Stimulated activated naive CD4-positive, alpha-beta T cell (primary cell): ENCODE measurements at regions not wholly inside any gene's neighbourhood (a gene's known extent, or its start where the extent isn't known, plus 50 kb on each side); places are given as distances from the start of the nearest gene placed in this dataset.
A peak's percentile ranks its signal among the peaks of the same experiment; 100 is the strongest.

Experiments
- DNase-seq, 6 experiments: peaks; one replicate each; lab custom pipeline; 2025; lab: John Stamatoyannopoulos, UW

DNA sequence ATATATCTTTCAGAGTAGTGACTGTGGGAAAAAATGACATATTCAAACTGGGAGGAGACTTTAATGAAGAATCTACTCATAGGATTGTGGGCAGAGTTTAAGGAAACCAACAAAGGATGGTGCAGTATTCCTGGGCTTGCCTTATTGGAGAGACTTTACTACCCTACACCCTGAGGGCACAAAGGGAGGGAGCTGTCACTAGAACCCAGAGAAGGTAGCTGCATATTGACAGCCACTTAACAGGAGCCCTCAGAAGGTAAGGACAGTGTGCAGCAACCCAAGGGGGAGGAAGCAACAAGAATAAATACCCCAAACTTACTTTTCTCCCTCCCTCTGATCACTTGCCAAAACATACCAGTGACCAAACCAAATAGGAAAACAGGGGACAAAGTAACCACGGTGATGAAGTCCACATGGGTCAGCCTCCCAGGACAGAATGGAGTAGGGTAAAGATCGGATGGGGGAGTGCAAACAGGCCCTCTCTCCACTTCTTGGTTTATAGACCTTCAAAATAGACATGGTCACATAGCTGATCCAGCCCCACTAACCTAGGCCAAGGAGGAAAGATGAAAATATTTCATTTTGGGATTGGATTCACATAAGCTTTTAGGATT, 121.8 kb upstream of the SESN3 start:
- DNase-seq, result no peak

DNA sequence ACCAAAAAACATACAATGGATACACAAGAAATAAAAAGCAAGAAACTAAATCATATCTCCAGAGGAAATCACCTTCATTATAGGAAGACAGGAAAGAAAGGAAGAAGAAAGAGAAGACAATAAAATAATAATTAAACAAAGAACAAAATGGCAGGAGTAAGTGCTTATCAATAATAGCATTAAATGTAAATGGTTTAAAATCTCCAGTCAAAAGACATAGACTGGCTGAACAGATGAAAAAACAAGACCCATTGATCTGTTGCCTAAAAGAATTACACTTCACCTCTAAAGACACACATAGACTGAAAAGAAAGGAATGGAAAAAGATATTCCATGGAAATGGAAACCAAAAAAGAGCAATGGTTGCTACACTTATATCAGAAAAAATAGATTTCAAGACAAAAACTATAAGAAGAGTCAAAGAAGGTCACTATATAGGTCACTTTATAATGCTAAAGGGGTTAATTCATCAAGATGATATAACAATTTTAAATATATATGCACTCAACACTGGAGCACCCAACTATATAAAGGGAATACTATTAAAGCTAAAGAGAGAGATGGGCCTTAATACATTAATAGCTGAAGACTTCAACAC, 118.4 kb upstream of the SESN3 start:
- DNase-seq, result no peak

DNA sequence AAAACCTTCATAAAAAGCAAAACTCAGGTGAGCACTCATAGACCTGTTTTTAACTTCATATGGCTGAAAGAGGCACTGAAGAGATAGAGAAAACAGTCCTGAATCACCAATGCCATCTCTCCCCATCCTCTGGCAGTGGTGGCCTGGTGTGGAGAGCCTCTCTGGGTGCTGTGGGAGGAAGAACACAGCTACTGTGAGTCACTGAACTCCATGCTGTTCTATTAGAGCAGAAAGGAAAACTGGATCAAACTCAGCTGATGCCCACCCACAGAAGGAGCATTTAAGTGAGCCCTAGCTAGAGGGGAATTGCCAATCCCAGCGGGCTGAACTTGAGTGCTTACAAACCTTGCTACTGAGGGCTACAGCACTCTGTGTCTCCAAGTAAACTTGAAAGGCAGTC, 115.3 kb upstream of the SESN3 start:
- no peak for DNase-seq

DNA sequence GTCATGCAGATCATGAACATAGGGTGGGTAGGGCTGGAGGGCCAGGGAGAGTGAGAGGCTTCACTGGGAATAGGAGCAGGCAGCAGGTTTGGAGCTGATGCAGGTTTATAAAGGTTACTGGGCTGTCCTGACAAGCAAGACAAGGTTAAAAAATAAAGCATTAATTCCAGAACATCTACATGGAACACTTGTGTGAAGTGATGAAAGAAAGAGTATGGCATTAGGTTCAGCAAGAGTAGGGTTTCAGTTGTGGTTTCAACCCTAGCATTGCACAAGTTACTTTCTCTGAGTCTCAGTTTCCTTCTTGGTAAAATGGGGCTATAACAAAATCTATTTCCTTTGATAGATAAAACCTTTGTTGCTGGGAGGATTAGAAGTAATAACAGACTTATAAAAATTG, 114.6 kb upstream of the SESN3 start:
- no peak for DNase-seq

DNA sequence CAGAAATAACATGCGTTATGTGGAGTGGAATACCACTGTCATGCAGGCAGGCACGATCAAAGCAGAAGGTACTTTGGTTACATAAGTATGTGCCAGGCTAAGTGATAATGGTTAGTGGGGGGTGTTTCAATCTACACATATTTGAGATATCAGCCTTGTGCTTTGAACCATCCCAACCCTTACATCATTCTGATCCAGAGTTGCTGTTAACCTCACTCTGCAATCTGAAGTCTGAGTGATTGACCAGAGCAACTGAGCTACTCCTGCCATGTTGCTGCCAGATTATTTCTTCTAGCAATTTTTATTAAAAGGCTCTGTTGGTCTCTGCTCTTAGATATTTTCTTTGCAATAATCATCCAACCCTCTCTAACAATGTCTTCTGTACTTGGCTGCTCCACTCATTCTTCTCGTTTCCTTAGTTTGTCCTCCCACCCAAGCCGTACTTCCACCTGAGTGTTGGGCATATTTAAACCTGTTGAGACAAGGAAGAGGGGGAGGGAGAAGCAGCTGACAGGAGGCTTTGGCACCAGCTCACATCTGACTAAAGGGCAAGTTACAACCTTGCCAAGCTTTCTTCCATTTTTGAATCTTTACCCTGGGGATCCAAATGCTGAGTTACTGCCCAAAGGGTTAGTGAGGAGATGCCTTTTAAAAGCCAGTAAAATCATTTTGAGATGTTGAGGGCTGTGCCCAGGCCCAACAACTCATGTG, 114.1 kb upstream of the SESN3 start:
- DNase-seq, result no peak

DNA sequence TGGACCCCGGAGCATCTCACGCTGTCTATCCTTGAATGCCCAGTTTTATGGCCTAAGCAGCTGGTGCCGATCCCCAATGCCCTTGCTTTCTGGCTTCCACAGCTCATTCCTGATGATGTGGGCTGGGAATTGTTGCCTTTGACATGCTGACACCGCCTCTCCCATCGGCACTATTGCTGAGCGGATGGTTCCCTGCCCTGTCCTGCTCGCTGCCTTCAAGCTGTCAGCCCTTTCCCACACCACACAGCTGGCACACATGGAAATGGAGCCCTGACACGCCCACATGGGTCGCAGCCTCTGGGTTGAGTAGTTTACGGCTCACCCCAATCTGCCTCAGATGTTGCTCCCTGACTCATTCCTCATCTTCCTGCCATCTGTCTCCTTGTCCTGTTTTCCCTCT, 110.2 kb upstream of the SESN3 start:
- no peak for DNase-seq

DNA sequence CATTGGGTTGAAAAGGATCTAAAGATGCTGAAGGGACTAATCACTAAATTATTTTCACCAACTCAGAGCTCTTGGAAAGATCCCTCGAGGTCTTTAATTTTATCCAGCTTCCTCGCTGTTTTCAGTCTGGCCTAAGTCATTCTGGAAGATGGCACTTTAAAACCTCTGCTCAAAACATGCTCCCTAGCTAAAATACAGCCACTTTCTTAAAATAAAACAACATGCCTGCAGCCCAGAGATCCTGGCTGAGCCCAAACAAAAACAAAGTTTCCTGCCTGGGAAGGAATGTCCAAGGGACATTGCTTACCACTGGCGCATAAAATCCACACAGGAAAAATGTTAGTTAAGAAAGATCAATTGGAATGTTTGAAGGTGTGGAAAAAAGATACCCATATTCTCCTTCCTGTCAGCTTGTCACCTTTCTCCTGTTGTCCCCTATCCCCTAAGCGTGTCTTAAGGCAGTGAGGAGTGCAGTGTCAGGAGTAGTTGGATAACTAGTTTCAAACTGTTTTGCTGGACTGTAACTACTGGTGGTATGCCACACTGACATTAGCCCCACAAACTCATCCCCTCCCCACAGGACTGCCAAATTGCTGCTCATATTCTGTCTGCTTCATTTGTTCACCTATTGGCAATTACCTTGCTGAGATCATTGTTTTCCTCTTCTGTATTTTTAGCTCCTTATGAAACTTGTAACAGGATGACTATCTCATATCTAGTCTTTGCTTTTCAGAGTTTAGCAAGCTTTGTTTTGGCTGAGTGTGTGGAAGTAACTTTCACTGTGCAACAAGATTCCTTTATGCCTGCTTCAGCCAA, 108.3 kb upstream of the SESN3 start:
- no peak for DNase-seq

DNA sequence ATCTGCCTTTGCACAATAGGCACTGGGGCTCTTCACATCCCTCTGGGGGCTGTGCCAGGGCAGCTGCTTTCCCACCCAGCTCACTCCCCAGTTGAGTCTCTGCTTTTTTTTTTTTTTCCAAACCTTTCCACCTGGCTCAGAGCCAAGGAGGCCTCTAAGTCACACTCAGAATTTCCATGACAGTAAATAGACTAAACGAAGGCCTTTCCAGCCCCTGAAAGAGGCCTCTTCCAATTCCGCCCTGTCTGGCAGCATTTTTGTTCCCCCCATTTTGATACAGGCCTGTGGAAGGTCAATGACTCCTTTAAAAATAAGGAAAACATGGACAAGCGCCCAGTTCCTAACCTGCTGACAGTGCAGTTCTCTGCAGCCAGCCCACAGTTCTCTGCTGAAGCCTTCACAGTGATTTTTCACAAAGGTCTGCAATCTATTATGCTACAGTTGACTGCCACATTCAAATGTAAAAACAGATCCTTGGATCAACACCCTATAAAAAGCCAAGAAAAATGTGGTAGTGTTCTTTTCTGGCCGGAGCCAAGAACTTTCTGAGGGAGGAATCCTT, 107.5 kb upstream of the SESN3 start:
- DNase-seq, result no peak

DNA sequence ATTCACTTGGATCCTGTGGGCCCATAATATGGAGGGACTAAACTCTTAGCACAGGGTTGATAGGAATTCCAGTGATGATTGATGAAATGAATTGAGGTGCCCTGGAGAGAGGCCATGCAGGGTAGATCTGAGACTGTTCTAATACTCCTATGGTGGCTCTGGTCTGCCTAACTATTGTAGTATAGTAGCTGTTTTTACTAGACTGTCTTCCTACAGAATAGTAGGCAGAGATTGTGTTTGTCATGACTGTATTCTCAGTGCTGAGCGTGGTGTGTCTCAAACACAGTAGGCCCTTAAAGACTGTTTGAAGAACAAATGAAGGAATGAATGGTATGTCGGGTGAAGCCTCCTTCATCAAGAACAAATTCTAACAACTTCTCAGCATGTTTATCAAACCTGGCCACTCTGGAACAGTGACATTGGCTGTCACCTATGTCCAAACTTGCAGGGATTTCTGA, 107.0 kb upstream of the SESN3 start:
- DNase-seq, result no peak

DNA sequence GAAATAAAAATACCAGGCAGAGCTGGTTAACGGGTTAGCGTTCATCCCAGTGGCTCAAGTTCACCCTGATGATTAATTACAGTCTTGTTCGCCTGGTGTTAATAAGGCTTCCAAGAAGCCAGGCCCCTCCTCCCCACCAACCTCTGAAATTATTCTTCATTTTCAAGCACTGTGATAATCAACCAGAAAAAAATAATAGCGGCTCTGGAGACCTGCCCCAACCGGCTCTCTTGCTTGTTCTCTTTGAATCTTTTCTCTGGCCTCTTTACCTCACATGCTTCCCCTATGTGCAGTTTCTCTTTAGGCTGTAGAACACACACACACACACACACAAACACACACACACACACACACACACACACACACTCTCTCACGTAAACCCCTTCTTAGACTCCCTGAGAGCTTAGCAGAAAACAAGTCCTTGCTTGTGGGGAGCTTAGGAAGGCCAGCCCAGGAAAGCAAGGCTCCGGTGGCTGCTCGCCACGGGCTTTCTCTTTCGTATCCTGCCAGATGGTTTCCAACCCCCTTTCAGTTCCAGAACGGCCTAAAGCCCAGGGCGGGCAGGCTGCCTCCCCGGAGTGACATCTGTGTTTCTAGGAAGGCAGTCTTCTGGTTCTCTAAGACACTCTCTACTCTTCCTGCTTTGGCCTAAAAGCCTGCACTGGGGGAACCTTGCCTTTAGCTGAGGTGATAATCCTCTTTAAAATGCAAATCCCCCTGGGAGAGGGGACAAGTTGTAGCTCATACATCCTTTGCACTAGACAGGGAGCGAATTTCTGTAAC, 106.4 kb upstream of the SESN3 start:
- peak in 4 of 6 experiments; percentile 3 to 50 (median 28) for DNase-seq

DNA sequence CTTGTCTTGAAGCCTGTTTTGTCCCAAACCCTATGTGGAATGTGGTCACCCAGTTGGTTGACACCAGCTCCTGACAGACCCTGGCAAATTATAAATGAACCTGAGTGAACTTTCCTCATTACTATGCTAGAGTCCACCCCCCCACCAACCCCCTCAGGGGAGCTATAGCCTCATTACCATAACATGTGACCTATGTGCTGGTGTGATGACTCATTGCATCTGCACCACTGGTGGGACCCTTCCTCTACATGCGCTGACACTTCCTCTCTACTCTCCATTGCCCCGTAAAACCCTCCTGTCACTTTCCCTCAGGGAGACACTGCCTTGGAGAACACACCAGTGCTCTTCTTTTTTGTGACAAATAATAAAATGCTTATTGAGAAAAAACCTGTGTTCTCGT, 105.0 kb upstream of the SESN3 start:
- no peak for DNase-seq

DNA sequence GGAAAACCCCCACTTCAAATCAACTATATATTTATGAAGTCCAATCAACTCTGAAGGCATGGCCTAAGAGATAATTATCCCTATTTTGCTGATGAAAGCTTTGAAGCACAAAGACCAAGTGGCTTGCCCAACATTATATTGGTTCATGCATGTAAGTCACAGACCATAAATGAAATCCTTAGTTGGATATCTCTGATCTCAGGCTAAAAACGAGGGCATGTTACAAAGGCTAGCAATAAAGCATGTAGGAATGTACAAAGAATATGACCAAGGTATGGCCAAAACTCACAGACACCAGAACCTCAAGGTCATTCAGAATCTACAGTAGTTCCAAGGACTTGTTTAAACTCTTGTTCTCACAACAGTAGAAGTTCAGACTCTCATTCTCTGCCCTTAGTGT, 100.2 kb upstream of the SESN3 start:
- no peak for DNase-seq

DNA sequence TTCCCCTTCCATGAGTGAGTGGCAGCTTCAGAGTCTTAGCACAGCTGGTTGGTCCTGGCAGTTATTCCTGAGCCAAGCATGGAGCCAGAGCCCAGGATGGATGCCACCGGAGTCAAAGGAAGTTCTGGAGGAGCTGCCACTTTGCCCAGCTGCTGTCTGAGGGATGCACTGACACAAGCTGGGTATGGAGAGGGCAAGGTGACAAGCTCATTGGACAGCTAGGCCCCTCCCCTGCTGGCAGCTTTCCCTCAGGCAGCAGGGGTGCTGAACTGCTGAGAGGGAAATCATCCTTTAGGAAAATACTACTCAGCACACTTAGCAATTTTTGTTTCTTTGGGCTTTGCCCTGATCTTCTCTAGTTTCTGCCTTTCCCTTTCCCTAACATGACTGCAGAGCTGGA, 99.3 kb upstream of the SESN3 start:
- DNase-seq, result no peak

DNA sequence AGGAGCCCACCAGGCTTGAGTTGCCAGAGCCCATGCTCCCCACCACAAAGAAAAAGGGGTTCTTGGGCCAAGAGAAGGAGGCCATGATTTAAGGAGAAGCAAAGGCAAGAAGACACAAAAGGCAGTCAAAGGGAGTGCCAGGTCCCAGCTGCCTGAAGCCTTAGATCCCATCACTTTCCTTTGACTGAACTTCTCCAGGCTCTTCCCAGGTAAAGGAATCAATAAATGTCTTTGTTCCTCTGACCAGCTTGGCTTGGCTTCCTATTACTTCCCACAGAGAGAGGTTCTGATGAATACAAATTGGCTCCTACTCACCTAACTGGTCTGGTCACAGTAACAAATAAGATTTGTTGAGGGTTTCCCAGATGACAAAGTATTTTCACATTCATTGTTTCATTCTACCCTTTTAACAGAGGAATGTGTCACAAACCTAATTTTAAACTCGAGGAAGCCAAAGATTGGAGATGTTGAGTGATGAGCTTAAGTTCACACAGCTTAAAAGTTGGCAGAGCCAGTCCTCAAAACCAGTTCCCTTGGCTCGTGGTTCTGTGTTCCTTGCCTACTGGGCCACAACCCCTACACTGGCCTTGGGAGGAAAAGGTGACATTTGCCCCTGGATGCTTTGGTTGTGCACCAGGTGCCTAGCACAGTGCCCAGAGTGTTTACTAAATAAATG, 96.4 kb upstream of the SESN3 start:
- no peak for DNase-seq

DNA sequence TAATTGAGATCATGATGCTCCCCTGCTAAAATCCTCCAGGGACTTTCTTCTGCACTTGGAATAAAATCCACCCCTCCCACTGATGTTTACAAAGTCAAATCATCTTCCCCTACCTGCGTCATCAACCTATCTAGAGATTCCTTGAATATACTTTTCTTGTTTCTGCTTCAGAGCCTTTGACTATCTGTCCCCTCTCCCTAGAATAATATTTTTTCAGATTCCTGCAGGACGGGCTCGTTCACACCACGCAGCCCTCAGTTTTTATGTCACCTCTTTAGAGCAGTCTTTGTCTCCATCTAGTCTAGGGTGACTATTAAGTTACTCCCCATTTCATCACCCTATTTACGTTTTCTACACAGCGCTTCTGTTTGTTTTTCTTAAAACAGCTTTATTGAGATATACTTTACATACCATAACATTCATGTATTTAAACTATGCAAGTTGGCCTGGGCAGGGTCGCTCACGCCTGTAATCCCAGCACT, 94.8 kb upstream of the SESN3 start:
- DNase-seq, result no peak

DNA sequence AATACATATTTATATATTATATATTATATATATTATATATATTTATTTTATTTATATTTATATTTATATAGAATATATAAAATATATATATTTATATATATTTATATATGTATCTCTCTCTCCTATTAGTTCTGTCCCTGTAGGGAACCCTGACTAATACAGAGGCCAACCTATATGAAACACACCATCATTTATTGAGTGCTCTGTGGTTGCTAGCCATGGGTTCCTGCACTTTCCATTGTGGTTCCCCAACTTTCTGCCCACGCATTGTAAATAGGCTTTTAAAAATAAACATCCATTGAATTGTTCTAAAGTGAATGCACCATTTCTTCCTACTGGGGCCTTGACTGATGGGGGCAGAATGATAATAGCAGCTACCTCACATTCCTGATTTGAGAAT, 93.8 kb upstream of the SESN3 start:
- DNase-seq, result no peak

DNA sequence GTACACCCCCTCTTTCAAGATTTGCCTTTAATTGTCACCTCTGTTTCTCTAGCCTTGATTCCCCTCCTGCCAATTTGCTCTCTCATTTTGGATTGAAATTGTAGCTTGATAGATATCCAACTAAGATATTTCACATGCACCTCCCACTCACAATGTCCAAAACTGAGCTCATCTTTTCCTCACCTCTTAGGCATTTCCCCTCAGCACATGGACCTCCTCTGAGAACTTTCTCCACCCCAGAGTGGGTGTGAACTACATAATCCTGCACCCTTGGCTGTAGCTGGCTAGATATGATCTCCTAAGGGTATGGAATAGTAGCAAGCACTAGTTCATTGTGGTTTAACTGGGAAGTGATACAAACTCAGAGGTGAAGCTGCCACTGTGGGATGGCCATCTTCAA, 91.5 kb upstream of the SESN3 start:
- DNase-seq, result no peak

DNA sequence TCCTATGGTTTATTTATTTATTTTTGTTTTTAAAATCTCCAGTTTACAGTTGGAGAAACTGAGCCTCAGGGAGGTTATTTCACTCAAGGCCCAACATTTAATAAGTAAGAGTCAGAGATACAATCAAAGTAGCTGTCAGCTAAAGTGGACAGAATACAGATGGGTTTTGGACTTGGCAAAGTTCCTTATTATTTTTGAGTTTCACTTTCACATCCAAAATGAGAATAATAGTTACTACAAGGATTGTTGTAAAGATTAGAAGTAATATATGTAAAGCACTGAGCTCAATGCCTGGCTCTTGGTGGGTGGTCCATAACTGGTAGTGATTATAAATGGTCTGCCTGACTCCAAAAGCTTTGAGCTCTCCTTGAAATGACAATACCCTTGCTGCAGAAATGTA, 87.5 kb upstream of the SESN3 start:
- DNase-seq, result no peak

DNA sequence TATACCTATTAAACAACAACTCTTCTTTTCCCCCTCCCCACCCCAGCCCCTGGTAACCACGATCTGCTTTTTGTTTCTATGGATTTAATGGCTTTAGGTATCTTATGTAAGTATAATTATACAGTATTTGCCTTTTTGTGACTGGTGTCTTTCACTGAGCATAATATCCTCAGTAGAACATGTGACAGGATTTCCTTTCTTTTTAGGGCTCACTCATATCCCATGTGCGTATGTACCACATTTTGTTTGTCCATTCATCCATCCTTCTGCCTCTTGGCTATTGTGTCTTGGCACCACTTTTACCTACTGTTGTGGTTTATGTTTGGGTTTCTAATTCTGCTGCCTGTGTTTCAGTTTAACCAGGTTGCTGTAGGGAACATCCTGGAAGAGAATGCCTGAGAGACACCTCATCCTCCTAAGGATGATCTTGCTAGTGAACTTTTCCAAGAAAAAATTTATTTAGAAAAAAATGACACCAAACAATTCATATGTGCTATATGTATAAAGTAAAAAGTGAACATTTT, 77.6 kb upstream of the SESN3 start:
- peak in 1 of 6 experiments; percentile 4 for DNase-seq

DNA sequence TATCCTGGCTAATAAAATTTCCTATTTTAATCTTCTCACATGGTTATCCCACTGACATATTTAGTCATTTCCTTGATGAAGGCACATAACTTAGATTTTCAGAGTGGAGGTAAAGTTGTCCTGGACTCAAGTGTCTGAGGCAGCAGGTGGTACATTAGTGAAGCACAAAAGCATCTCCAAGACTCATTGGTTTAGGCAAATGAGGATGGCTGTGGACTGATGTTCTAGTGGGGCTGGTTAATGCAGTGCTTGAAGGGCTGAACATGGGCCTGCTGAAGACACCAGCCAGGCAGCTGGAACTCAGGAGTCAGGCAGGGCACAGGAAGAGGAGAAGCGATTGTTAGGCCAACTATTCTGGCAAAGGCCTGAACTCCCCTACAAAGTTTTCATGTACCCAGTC, 76.3 kb upstream of the SESN3 start:
- no peak for DNase-seq

DNA sequence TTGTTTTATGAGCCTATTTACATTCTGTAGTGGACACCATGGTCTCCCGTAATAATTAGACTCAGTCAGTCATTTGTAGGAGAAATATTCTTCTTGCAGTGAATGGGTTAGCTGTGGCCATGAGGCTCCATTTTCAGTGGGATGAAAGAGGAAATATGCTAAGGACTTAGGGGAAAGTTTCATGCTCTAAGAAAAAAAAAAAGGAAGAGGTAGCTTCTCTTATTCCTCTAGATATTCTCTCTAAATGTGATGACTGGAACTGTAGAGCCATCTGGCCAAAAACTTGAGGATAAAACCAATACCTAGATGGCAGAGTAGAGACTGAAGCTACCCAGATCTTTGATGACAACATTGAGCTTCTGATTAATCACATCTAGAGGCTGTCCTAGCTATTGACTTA, 75.8 kb upstream of the SESN3 start:
- DNase-seq, result no peak
